H9 (cell line): ENCODE measurements at regions not wholly inside any gene's neighbourhood (a gene's known extent, or its start where the extent isn't known, plus 50 kb on each side); places are given as distances from the start of the nearest gene placed in this dataset.
A peak's percentile ranks its signal among the peaks of the same experiment; 100 is the strongest.

Source experiments
- DNase-seq: peaks from one replicate; pipeline ENCODE4 v3.0.0-alpha.2; 2017
- H2AFZ ChIP-seq: one replicate; pipeline ENCODE4 v1.6.1; 2013; ENCODE audit warnings: mild to moderate bottlenecking, low read length, control low read depth, moderate library complexity
- H2AK5ac ChIP-seq: 2 replicates; pipeline ENCODE4 v1.6.1; 2013; ENCODE audit warnings: low read length, control low read depth, mixed read lengths; ENCODE audit not compliant: insufficient read length
- H2BK120ac ChIP-seq: one replicate; pipeline ENCODE4 v1.6.1; 2013; ENCODE audit warnings: low read depth, mild to moderate bottlenecking, low read length, control low read depth, inconsistent platforms; ENCODE audit not compliant: poor library complexity, severe bottlenecking
- H2BK12ac ChIP-seq: 2 replicates; pipeline ENCODE4 v1.6.1; 2013; ENCODE audit warnings: low read length, control low read depth, mixed read lengths, low read depth; ENCODE audit not compliant: insufficient read length
- H2BK15ac ChIP-seq: 2 replicates; pipeline ENCODE4 v1.6.1; 2013; ENCODE audit warnings: low read depth, low read length, control low read depth
- H2BK20ac ChIP-seq: one replicate; pipeline ENCODE4 v1.6.1; 2013; ENCODE audit warnings: low read depth, mild to moderate bottlenecking, low read length, control low read depth, inconsistent platforms; ENCODE audit not compliant: poor library complexity, severe bottlenecking
- H2BK5ac ChIP-seq: 2 replicates; pipeline ENCODE4 v1.6.1; 2013; ENCODE audit warnings: low read length, control low read depth, mixed read lengths; ENCODE audit not compliant: insufficient read length
- H3K14ac ChIP-seq: 2 replicates; pipeline ENCODE4 v1.6.1; 2013; ENCODE audit warnings: low read length, control low read depth; ENCODE audit not compliant: insufficient read depth
- H3K18ac ChIP-seq: 2 replicates; pipeline ENCODE4 v1.6.1; 2013; ENCODE audit warnings: low read depth, mild to moderate bottlenecking, mixed read lengths, low read length, control low read depth; ENCODE audit not compliant: insufficient read length
- H3K23ac ChIP-seq: 2 replicates; pipeline ENCODE4 v1.6.1; 2013; ENCODE audit warnings: low read length, control low read depth, mixed read lengths, low read depth; ENCODE audit not compliant: insufficient read length
- H3K23me2 ChIP-seq: 2 replicates; pipeline ENCODE4 v1.6.1; 2013; ENCODE audit warnings: low read depth, mild to moderate bottlenecking, mixed read lengths, low read length, control low read depth; ENCODE audit not compliant: insufficient read length, poor library complexity, severe bottlenecking
- H3K27ac ChIP-seq: 2 replicates; pipeline ENCODE4 v1.5.1; 2013; ENCODE audit warnings: low read length, control low read depth, mixed read lengths, low read depth; ENCODE audit not compliant: insufficient read length
- H3K27me3 ChIP-seq: 2 replicates; pipeline ENCODE4 v1.6.1; 2013; ENCODE audit warnings: low read length, control low read depth, inconsistent platforms; ENCODE audit not compliant: insufficient read depth
- H3K4ac ChIP-seq: 2 replicates; pipeline ENCODE4 v1.6.1; 2013; ENCODE audit warnings: low read depth, mild to moderate bottlenecking, control low read depth, inconsistent platforms, low read length, moderate library complexity
- H3K4me1 ChIP-seq: 2 replicates; pipeline ENCODE4 v1.6.1; 2013; ENCODE audit warnings: low read length, control low read depth, inconsistent platforms; ENCODE audit not compliant: insufficient read depth
- H3K4me2 ChIP-seq: 2 replicates; pipeline ENCODE4 v1.6.1; 2013; ENCODE audit warnings: low read length, control low read depth, mixed read lengths; ENCODE audit not compliant: insufficient read length, insufficient read depth
- H3K56ac ChIP-seq: 2 replicates; pipeline ENCODE4 v1.6.1; 2013; ENCODE audit warnings: low read depth, mild to moderate bottlenecking, mixed read lengths, low read length, control low read depth; ENCODE audit not compliant: insufficient read length
- H3K79me1 ChIP-seq: 2 replicates; pipeline ENCODE4 v1.6.1; 2013; ENCODE audit warnings: low read depth, mild to moderate bottlenecking, moderate library complexity, low read length, control low read depth, inconsistent platforms; ENCODE audit not compliant: insufficient read depth, poor library complexity, severe bottlenecking
- H3K79me2 ChIP-seq: 2 replicates; pipeline ENCODE4 v1.6.1; 2013; ENCODE audit warnings: low read length, control low read depth, inconsistent platforms; ENCODE audit not compliant: insufficient read depth
- H3K9ac ChIP-seq: 2 replicates; pipeline ENCODE4 v1.6.1; 2013; ENCODE audit warnings: low read length, control low read depth, mixed read lengths; ENCODE audit not compliant: insufficient read length; ENCODE audit errors: extremely low read depth
- H3K9me3 ChIP-seq: one replicate; pipeline ENCODE4 v1.6.1; 2013; ENCODE audit warnings: low read depth, low read length, inconsistent platforms; ENCODE audit not compliant: control insufficient read depth
- H3T11ph ChIP-seq: one replicate; pipeline ENCODE4 v1.6.1; 2013; ENCODE audit warnings: mild to moderate bottlenecking, low read length, control low read depth, inconsistent platforms
- H4K20me1 ChIP-seq: one replicate; pipeline ENCODE4 v1.6.1; 2013; ENCODE audit not compliant: control insufficient read depth, insufficient read length, insufficient read depth
- H4K5ac ChIP-seq: 2 replicates; pipeline ENCODE4 v1.6.1; 2013; ENCODE audit warnings: low read depth, mild to moderate bottlenecking, mixed read lengths, low read length, control low read depth; ENCODE audit not compliant: insufficient read length
- H4K8ac ChIP-seq: replicated peaks from 2 replicates; pipeline ENCODE4 v1.6.1; 2013; ENCODE audit warnings: low read length, control low read depth, mixed read lengths, low read depth; ENCODE audit not compliant: insufficient read length
- H4K91ac ChIP-seq: 2 replicates; pipeline ENCODE4 v1.6.1; 2013; ENCODE audit warnings: low read depth, mild to moderate bottlenecking, moderate library complexity, mixed read lengths, low read length, control low read depth; ENCODE audit not compliant: insufficient read length
- H3K27ac Mint-ChIP-seq, 3 experiments: 2 replicates in 2 of 3; 3 replicates in 1 of 3; pipeline ENCODE4 v1.8.0; 2020 to 2021; ENCODE audit warnings: mixed read lengths in 3 of 3, mild to moderate bottlenecking in 1 of 3, moderate library complexity in 1 of 3
- H3K27me3 Mint-ChIP-seq: 2 replicates; pipeline ENCODE4 v1.8.0; 2021; ENCODE audit warnings: low read depth, mild to moderate bottlenecking, moderate library complexity, mixed read lengths
- H3K36me3 Mint-ChIP-seq, 3 experiments: 2 replicates in 2 of 3; 3 replicates in 1 of 3; pipeline ENCODE4 v1.8.0; 2020 to 2021; ENCODE audit warnings: low read depth in 3 of 3, mixed read lengths in 3 of 3; ENCODE audit not compliant: insufficient read depth in 1 of 3
- H3K4me1 Mint-ChIP-seq, 2 experiments: 2 replicates each; pipeline ENCODE4 v1.8.0; 2020; ENCODE audit warnings: mixed read lengths in 2 of 2
- H3K4me3 Mint-ChIP-seq, 2 experiments: 2 replicates in 1 of 2; 3 replicates in 1 of 2; pipeline ENCODE4 v1.8.0; 2020 to 2021; ENCODE audit warnings: mild to moderate bottlenecking in 2 of 2, mixed read lengths in 2 of 2, moderate library complexity in 1 of 2
- H3K9me3 Mint-ChIP-seq, 2 experiments: 2 replicates in 1 of 2; 3 replicates in 1 of 2; pipeline ENCODE4 v1.8.0; 2020; ENCODE audit warnings: mild to moderate bottlenecking in 2 of 2, mixed read lengths in 2 of 2, moderate library complexity in 1 of 2
- CTCF ChIP-seq: fragments of 200-600 bp; sonication (generic); conservative IDR thresholded peaks from 3 replicates; pipeline ENCODE4 v1.8.0; 2021; ENCODE audit warnings: antibody characterized with exemption, mild to moderate bottlenecking
- WGBS: extraction: QIAGEN DNeasy Blood & Tissue Kit; methylation state at CpG from one replicate; pipeline ENCODE4 v1.1.7; 2013; ENCODE audit warnings: missing lambda C conversion rate, low lambda C conversion rate, mixed read lengths; ENCODE audit not compliant: insufficient read length; ENCODE audit errors: extremely low coverage; 5-methylcytosine and 5-hydroxymethylcytosine counted together

- H3K27ac ChIP-seq: no peak overlapping the region
- no CpG with 5 or more reads among the region's 2 CpGs for WGBS
- Mint-ChIP-seq H3K4me3 (no peak overlapping the region), H3K27ac (peak overlapping the region in 2 of 3 experiments; percentile 14; a peak in 3 of 7 replicates), H3K36me3 (peaks cover 0 to 5% (median 0%) of the 10 kb centered on the region in 3 experiments; a peak in 3 of 7 replicates), H3K9me3 (peaks cover 3 to 6% of the 10 kb centered on the region in 2 experiments; a peak in 4 of 5 replicates), H3K4me1 (peaks cover 43 to 46% of the 10 kb centered on the region in 2 experiments), H3K27me3 (no peaks in the 10 kb centered on the region)
- H3K56ac ChIP-seq: no peak overlapping the region
- no peak overlapping the region for H3T11ph ChIP-seq
- no peak overlapping the region for H2BK20ac ChIP-seq
- DNase-seq: no peak
- H4K5ac ChIP-seq: no peak overlapping the region
- no peak overlapping the region for H3K4me2 ChIP-seq
- H3K4me1 ChIP-seq: peaks cover 7% of the 10 kb centered on the region; the same call in 1 of the 2 replicates
- no peak overlapping the region for H4K8ac ChIP-seq
- TF ChIP-seq CTCF: no peak
- H3K79me2 ChIP-seq: no peaks in the 10 kb centered on the region
- H2BK5ac ChIP-seq: no peak overlapping the region
- no peaks in the 10 kb centered on the region for H3K27me3 ChIP-seq
- no peak overlapping the region for H3K23ac ChIP-seq
- no peak overlapping the region for H2BK15ac ChIP-seq
- no peak overlapping the region for H2AFZ ChIP-seq
- H2BK12ac ChIP-seq: no peak overlapping the region
- H4K20me1 ChIP-seq: no peaks in the 10 kb centered on the region
- no peaks in the 10 kb centered on the region for H3K9me3 ChIP-seq
- no peak overlapping the region for H2AK5ac ChIP-seq
- no peak overlapping the region for H3K18ac ChIP-seq
- no peaks in the 10 kb centered on the region for H3K23me2 ChIP-seq
- no peaks in the 10 kb centered on the region for H3K79me1 ChIP-seq
- no peak overlapping the region for H3K9ac ChIP-seq
- no peak overlapping the region for H3K4ac ChIP-seq
- no peak overlapping the region for H2BK120ac ChIP-seq
- H4K91ac ChIP-seq: no peak overlapping the region
- no peak overlapping the region for H3K14ac ChIP-seq
Observed at GRCh38 chr4:12924728-12925320, 559.3 kb downstream of the RAB28 start.
